Activated CD4-positive, alpha-beta memory T cell treated with anti-CD3 and anti-CD28 coated beads, Interleukin-2, amount 10 ng/mL, durations not matched to agents 7 days and 5 days (primary cell): ENCODE measurements at regions not wholly inside any gene's neighbourhood (a gene's known extent, or its start where the extent isn't known, plus 50 kb on each side); places are given as distances from the start of the nearest gene placed in this dataset.

ENCODE experiments used
- CTCF ChIA-PET: fragments of 350-600 bp; sonication (Branson Sonifier 250); formaldehyde crosslinking; loops from one replicate; lab custom pipeline; 2021; ENCODE audit warnings: antibody characterized with exemption, inconsistent platforms; lab: Charles Lee
- POLR2A ChIA-PET: fragments of 350-600 bp; sonication (Branson Sonifier 250); formaldehyde crosslinking; loops from one replicate; lab custom pipeline; 2021; ENCODE audit warnings: antibody characterized with exemption; lab: Charles Lee
- DNase-seq: peaks from one replicate; pipeline ENCODE4 v3.0.0-alpha.2; 2020
- H3K27ac Mint-ChIP-seq: one replicate; pipeline ENCODE4 v1.8.0; 2021; ENCODE audit warnings: mild to moderate bottlenecking, mixed read lengths
- H3K27me3 Mint-ChIP-seq: one replicate; pipeline ENCODE4 v1.8.0; 2021; ENCODE audit warnings: mixed read lengths
- H3K36me3 Mint-ChIP-seq: one replicate; pipeline ENCODE4 v1.8.0; 2021; ENCODE audit warnings: low read depth, mixed read lengths
- H3K4me1 Mint-ChIP-seq: one replicate; pipeline ENCODE4 v1.8.0; 2021; ENCODE audit warnings: mixed read lengths
- H3K4me3 Mint-ChIP-seq: one replicate; pipeline ENCODE4 v1.8.0; 2021; ENCODE audit warnings: mild to moderate bottlenecking, mixed read lengths
- H3K9me3 Mint-ChIP-seq: one replicate; pipeline ENCODE4 v1.8.0; 2021; ENCODE audit warnings: mixed read lengths

DNA sequence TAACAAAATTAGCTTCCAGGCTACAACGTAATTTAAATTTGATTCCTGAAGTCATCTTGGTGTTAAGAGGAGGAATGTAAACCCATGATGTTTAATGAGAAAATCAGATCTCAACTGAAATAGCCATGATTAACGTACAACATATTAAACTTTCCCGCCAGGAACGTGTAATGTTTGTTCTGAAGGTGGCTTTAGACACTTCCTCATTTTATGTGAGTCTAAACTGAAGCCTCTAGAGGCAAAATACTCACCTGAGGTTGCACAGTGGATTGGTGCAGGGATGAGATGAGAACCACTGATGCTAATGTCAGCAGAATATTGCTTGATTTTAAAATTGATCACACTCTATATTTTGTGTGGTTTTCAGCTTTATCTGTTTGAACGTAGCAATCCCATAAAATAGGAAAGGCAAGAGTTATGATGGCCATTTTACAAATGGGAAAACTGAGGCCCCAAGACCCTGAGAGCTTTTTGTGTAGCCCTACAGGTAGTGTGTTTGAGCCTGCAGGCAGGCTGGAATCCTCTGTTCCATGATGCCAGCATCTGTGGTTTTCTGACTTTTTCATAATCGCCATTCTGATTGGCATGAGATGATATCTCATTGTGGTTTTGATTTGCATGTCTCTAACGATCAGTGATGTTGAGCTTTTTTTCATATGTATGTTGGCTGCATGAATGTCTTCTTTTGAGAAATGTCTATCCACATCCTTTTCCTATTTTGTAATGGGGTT is 243.7 kb upstream of the BMPER start:
- H3K9me3 Mint-ChIP-seq, result peaks cover 3% of the 10 kb centered on the region
- no peak for DNase-seq

DNA sequence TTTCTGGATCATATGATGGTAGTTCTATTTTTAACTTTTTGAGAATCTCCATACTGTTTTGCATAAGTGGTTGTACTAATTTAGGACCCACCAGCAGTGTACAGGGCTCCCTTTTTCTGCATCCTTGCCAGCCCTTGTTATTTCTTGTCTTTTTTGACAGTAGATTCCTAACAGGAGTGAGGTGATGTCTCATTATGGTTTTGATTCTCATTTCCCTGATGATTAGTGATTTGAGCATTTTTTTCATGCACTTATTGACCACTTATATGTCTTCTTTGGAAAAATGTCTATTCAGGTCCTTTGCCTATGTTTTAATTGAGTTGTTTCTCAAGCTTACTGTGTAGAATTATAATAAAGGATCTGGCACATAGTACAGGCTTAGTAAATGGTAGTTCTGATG is 238.8 kb upstream of the BMPER start:
- CTCF ChIA-PET, result no interaction called here
- POLR2A ChIA-PET, result no interaction called here
- no peak overlapping the region for H3K4me3 Mint-ChIP-seq
- H3K27ac Mint-ChIP-seq, result no peak overlapping the region
- peaks cover 1% of the 10 kb centered on the region for H3K4me1 Mint-ChIP-seq
- H3K36me3 Mint-ChIP-seq, result no peaks in the 10 kb centered on the region
- DNase-seq, result no peak
- H3K9me3 Mint-ChIP-seq, result peaks cover 3% of the 10 kb centered on the region
- H3K27me3 Mint-ChIP-seq, result no peaks in the 10 kb centered on the region

More for the DNA sequence above, 243.7 kb upstream of the BMPER start:
- Mint-ChIP-seq H3K27ac (no peak overlapping the region), H3K4me3 (no peak overlapping the region), H3K4me1 (peaks cover 1% of the 10 kb centered on the region), H3K27me3 (no peaks in the 10 kb centered on the region), H3K36me3 (no peaks in the 10 kb centered on the region)
- POLR2A ChIA-PET, result no interaction called here
- CTCF ChIA-PET, result no interaction called here

DNA sequence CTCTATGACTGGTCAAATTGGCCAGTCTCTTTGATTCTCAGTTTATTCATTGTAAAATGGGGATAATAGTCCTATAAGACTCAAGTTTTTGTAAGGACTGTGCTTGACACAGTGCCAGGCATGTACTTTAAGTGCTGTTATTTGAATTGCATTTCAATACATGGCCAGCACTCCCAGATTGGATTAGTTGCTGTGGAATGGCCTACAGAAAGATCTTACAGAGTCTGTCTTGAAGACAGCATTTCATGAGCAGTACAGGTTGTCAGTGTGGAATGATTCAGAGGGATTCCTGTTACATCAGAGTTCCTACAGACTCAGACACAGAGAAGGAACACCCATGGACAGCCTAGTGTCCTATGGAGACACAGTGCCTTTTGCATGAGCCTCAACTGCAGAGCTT is 238.1 kb upstream of the BMPER start:
- no peak overlapping the region for H3K4me3 Mint-ChIP-seq
- ChIA-PET POLR2A (no interaction called here), CTCF (no interaction called here)
- no peaks in the 10 kb centered on the region for H3K4me1 Mint-ChIP-seq
- H3K27ac Mint-ChIP-seq, result no peak overlapping the region
- H3K9me3 Mint-ChIP-seq, result peaks cover 3% of the 10 kb centered on the region
- H3K36me3 Mint-ChIP-seq, result no peaks in the 10 kb centered on the region
- H3K27me3 Mint-ChIP-seq, result no peaks in the 10 kb centered on the region
- DNase-seq, result no peak

DNA sequence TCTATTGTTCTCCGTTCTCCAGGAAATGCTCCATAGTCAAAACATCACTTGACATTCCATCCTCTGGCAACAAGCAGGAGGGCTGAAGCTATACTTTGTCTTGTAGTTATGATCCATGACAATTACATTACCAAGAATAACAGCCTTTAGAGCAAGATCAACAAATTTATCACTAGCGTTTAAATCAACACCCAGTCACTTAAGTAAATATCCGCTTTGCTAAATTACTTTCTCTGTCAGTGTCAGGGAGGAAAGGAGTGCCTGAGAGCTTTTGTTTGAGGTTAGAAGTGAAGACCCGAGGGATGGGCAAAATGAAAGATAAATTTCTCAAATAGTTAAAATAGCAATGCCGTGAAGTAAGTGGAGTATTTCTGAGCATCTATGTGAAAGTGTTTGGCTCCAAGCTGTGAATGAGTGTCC is 236.1 kb upstream of the BMPER start:
- H3K27me3 Mint-ChIP-seq, result no peaks in the 10 kb centered on the region
- ChIA-PET POLR2A (no interaction called here), CTCF (no interaction called here)
- H3K4me3 Mint-ChIP-seq, result no peak overlapping the region
- H3K36me3 Mint-ChIP-seq, result no peaks in the 10 kb centered on the region
- H3K27ac Mint-ChIP-seq, result no peak overlapping the region
- H3K4me1 Mint-ChIP-seq, result no peaks in the 10 kb centered on the region
- DNase-seq, result no peak
- peaks cover 3% of the 10 kb centered on the region for H3K9me3 Mint-ChIP-seq

DNA sequence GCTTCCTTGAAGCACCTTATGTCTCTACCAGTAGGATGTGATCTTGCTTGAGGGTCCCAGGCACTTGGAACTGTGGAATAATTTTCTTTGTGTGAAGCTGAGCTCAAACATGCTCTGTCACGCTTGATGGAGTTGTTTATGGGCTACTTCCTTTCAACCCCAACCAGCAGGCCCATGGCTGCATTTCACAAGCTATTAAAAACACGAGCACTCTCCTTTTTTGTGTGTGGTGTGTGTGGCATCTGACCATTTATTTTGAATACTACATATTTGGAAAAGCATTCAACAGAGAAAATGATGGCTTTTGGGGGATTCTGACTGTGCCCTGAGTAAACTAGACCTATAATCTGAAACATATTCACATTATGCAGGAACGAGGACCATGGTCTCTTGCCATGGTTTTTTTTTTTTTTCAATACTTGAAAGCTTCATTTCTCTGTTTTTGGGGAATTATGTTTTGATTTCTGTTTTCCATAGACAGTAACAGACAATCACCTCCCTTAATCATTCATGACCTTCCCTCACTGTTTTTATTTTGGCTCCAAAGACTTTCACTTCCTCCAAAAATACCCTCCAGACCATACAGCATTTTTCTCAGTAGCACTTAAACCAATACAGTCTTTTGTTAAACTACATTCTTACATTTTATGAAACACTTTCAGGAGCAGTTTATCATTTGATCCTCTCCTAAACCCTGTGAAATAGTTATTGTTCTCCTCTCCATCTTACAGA is 233.6 kb upstream of the BMPER start:
- CTCF ChIA-PET, result no interaction called here
- H3K4me3 Mint-ChIP-seq, result no peak overlapping the region
- H3K27ac Mint-ChIP-seq, result no peak overlapping the region
- H3K9me3 Mint-ChIP-seq, result no peaks in the 10 kb centered on the region
- POLR2A ChIA-PET, result no interaction called here
- no peaks in the 10 kb centered on the region for H3K4me1 Mint-ChIP-seq
- no peaks in the 10 kb centered on the region for H3K27me3 Mint-ChIP-seq
- H3K36me3 Mint-ChIP-seq, result no peaks in the 10 kb centered on the region
- no peak for DNase-seq

DNA sequence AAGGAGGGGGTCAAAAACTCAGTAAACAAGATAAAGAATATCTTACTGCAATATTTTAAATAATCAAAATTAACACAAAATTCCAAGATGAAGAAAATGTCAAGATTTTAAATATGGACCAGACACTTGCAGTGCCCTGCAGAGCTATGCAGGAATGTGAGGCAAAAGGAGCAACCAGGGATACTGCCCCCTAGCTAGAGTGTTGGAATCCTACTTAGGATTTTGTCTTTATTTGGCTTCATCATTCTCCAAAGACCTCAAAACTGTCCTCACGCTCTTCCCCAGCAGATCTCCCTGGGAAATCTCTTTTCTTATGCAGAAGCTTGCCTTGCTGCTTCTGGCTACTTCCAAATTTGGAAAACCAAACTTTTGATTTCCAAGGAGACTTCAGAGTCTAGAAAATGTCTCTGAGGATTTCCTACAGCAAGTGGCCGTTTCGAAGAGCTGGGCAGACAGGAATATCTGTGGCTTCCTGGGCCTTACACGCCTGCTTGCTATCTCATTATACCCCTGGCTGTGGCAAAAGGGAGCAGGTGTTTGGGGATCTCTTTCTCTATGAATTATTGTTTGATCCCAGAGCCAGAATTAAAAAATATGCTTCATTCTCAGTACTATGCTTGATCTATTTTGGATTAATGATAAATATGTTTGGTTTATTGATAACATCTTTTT is 232.2 kb upstream of the BMPER start:
- no peak for DNase-seq
- H3K4me1 Mint-ChIP-seq, result no peaks in the 10 kb centered on the region
- H3K27me3 Mint-ChIP-seq, result no peaks in the 10 kb centered on the region
- H3K4me3 Mint-ChIP-seq, result no peak overlapping the region
- no peaks in the 10 kb centered on the region for H3K36me3 Mint-ChIP-seq
- POLR2A ChIA-PET, result no interaction called here
- no peak overlapping the region for H3K27ac Mint-ChIP-seq
- H3K9me3 Mint-ChIP-seq, result no peaks in the 10 kb centered on the region
- CTCF ChIA-PET, result interaction anchor here (0.6 kb wide), 1 partner anchor 9 kb away, joined by 5 read pairs; no protein-coding TSS in a partner anchor

DNA sequence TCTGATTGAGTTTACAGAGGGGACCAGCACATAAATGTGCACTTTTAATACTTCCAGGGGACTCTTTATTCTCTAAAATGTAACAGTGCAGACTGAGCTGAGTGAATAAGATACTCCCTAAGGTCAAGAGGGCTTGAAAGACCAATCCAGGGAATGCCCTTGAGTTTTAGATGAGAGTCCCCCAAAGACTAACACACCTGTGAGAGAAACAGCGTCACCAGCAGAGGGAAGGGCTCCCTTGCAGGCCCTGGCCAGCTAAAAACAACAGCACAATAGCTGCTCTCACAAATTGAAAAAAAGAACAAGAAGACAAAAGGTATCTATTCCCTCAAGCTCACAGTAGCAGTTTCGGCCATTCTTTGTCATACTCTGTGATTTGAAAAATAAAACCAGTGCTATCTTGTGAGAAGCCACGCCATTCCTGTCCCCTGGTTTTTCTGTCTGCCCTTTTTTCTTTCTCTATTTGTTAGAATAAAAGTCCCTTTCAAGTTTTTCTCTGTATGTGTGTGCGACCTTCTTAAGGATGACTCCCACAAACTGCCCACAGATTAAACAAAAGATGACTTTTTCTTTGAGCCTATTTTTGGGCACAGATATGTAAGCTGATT is 230.4 kb upstream of the BMPER start:
- no peak for DNase-seq
- Mint-ChIP-seq H3K36me3 (no peaks in the 10 kb centered on the region), H3K27me3 (no peaks in the 10 kb centered on the region), H3K9me3 (no peaks in the 10 kb centered on the region), H3K4me1 (no peaks in the 10 kb centered on the region), H3K27ac (no peak overlapping the region), H3K4me3 (no peak overlapping the region)
- ChIA-PET POLR2A (no interaction called here), CTCF (no interaction called here)

DNA sequence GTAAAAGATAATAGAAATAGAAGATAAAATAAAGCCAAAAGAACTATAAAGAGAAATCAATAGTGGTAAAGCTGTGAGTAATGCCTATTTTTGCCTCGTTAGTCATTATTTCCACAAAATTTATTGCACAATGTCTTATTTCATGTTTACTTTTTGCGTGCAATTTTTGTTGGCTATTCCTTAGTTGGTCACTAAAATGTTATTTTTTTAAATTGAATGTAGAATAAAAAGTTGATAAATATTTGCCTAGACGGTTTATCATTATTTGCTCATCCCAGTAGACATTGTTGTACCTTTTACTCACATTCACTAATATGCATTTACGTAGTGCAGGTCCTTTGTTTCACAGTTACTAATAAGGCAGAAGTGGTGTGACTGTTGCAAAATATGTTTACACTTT is 227.8 kb upstream of the BMPER start:
- Mint-ChIP-seq H3K36me3 (no peaks in the 10 kb centered on the region), H3K4me3 (no peak overlapping the region), H3K27me3 (no peaks in the 10 kb centered on the region), H3K4me1 (no peaks in the 10 kb centered on the region), H3K27ac (no peak overlapping the region), H3K9me3 (no peaks in the 10 kb centered on the region)
- CTCF ChIA-PET, result no interaction called here
- POLR2A ChIA-PET, result no interaction called here
- DNase-seq, result no peak

DNA sequence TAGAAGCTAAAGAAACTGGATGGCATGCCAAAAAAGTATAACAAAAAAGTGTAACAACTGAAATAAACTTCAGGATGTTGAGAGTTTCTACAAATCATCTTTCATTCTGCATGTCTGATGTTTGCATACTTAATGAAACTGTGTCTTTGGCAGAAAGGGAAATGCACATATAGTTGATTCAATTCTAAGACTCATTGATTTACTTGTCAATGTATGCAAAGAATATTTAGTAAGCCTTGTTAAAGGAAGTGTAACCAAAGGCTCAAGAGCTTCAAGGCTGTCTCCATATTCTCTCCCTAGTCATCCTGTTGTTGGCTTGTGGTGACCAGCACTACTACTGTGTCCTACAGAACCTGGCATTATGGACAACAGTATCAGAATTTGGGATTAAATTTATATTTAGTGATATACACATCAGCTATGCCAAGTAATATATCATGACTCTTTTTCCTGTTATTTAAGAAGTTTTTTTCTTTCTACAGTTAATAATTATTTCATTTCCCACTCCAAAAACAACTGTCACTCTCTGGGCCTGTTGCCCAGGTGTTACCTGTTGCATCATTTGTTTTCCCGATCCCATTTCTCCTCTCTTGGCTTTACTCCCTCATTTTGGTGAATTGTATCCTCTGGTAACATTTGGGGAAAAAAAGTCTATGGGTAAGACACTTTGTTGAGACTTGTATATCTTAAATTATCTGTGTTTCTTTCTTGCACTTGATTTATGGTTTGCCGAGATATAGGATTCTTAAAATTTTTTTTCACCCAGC is 226.6 kb upstream of the BMPER start:
- DNase-seq, result no peak
- H3K9me3 Mint-ChIP-seq, result no peaks in the 10 kb centered on the region
- no peaks in the 10 kb centered on the region for H3K4me1 Mint-ChIP-seq
- H3K36me3 Mint-ChIP-seq, result no peaks in the 10 kb centered on the region
- H3K4me3 Mint-ChIP-seq, result no peak overlapping the region
- H3K27ac Mint-ChIP-seq, result no peak overlapping the region
- ChIA-PET POLR2A (no interaction called here), CTCF (no interaction called here)
- no peaks in the 10 kb centered on the region for H3K27me3 Mint-ChIP-seq

DNA sequence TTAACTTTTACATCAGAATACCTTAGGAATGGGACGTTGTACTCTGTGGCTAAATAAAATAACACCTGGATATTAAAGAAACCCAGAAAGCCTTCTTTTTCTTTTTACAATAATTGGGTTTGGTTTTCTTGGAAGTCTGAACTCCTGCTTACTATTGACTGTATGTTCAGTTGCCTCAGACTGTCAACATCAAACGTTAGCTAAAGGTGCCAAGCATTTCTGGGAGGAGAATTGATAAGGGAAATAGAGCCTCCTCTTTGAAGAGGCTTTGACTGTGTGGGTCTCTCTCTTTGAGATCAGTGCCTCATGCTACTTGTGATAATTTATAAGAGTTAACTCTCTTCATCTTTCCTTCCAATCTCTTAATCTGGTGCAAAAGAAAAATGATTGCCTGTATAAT is 224.7 kb upstream of the BMPER start:
- H3K27me3 Mint-ChIP-seq, result no peaks in the 10 kb centered on the region
- POLR2A ChIA-PET, result no interaction called here

DNA sequence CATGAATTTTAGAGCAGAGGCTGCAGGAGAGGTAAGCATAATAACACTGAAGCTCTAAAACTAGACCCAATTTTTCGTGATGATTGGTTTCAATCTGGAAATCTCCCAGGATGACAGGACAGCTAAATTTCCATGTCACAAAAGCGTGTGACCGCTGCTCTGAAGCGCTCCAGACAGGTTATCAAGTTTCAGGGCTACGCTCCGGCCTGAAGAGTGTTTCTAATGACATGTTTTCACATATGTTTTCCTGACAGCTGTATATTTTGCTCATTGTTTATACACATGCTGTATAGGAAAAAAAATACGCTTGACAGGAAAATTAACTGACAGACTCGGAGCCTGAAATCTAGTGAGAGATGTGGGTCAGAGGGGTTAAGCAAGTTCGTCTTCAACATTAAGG is 219.8 kb upstream of the BMPER start:
- H3K27ac Mint-ChIP-seq, result no peak overlapping the region
- H3K4me1 Mint-ChIP-seq, result no peaks in the 10 kb centered on the region

More for the DNA sequence above, 224.7 kb upstream of the BMPER start:
- Mint-ChIP-seq H3K4me3 (no peak overlapping the region), H3K27ac (no peak overlapping the region), H3K36me3 (no peaks in the 10 kb centered on the region), H3K4me1 (no peaks in the 10 kb centered on the region), H3K9me3 (peaks cover 3% of the 10 kb centered on the region)
- CTCF ChIA-PET, result no interaction called here
- DNase-seq, result no peak

DNA sequence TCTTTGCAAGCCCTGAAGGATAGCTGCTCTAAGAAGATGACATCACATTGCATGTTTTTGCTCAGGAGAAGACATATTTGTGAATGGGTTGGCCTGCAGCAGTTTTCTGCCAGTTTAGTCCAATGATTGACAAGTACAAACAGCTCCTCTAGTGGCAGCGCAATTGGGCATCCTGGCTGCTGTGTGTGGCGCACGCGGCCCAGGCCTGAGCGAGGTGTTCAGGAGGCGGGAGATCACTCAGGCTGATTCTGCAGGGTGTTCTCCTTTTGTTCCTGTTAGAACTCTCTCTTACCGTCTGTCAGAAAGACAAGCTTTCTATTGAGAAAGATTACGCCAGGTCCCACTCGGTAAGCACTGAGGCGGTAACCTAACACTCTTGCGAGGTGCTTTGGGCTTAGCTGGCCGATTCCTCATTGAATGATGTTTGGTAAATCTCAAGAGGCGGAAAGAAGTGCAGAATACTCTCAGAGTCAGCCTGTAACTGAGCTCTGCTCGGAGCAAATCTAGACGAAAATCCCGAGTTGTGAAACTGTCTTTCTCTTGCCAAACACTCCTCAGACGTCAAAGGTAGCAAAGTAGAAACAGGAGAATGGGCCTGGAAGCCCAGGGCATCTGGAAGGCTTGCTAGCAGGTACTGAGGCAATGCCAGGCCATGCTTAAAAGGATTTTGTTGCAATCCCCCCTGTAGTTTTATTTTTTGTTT is 219.2 kb upstream of the BMPER start:
- CTCF ChIA-PET, result no interaction called here
- H3K27me3 Mint-ChIP-seq, result no peaks in the 10 kb centered on the region

More for the DNA sequence above, 219.8 kb upstream of the BMPER start:
- no peak for DNase-seq
- Mint-ChIP-seq H3K36me3 (no peaks in the 10 kb centered on the region), H3K9me3 (peaks cover 3% of the 10 kb centered on the region), H3K27me3 (no peaks in the 10 kb centered on the region), H3K4me3 (no peak overlapping the region)
- ChIA-PET POLR2A (no interaction called here), CTCF (no interaction called here)

More for the DNA sequence above, 219.2 kb upstream of the BMPER start:
- POLR2A ChIA-PET, result no interaction called here
- H3K36me3 Mint-ChIP-seq, result no peaks in the 10 kb centered on the region
- no peak overlapping the region for H3K4me3 Mint-ChIP-seq
- H3K27ac Mint-ChIP-seq, result no peak overlapping the region
- no peak for DNase-seq
- no peaks in the 10 kb centered on the region for H3K4me1 Mint-ChIP-seq
- H3K9me3 Mint-ChIP-seq, result peaks cover 3% of the 10 kb centered on the region
